ENCODE measurements at regions not wholly inside any gene's neighbourhood (a gene's known extent, or its start where the extent isn't known, plus 50 kb on each side); places are given as distances from the start of the nearest gene placed in this dataset.

- TF ChIP-seq PHF21A (CRISPR knock-in tag; IDR thresholded peaks at IDR 0.05) (no peak), BRCA1 (CRISPR knock-in tag; IDR thresholded peaks at IDR 0.05) (no peak), YEATS4 (CRISPR knock-in tag; IDR thresholded peaks at IDR 0.05; ENCODE audit: borderline replicate concordance) (no peak), SNAPC5 (CRISPR knock-in tag; IDR thresholded peaks at IDR 0.05; ENCODE audit: borderline replicate concordance) (no peak), PRMT3 (CRISPR knock-in tag; IDR thresholded peaks at IDR 0.05; ENCODE audit: borderline replicate concordance, low read depth) (no peak), ZNF746 (CRISPR knock-in tag; IDR thresholded peaks at IDR 0.05) (no peak), ARID5B (CRISPR knock-in tag; IDR thresholded peaks at IDR 0.05) (no peak), NR2F1 (CRISPR knock-in tag; IDR thresholded peaks at IDR 0.05) (no peak), SALL2 (CRISPR knock-in tag; IDR thresholded peaks at IDR 0.05) (no peak), THRA (CRISPR knock-in tag; IDR thresholded peaks at IDR 0.05; ENCODE audit: borderline replicate concordance) (no peak), ZNF263 (CRISPR knock-in tag; IDR thresholded peaks at IDR 0.05) (no peak), LCORL (IDR thresholded peaks at IDR 0.05) (no peak), LCORL (CRISPR knock-in tag; IDR thresholded peaks at IDR 0.05) (no peak), ZNF468 (CRISPR knock-in tag; IDR thresholded peaks at IDR 0.05) (no peak), ZKSCAN8 (CRISPR knock-in tag; IDR thresholded peaks at IDR 0.05; ENCODE audit: borderline replicate concordance) (no peak), ZFP91 (CRISPR knock-in tag; IDR thresholded peaks at IDR 0.05; ENCODE audit: borderline replicate concordance) (no peak)
- POLR2A ChIA-PET = no interaction called here
- no peak for FAIRE-seq
- no TSS peak for BruUV-seq (replicated peaks)
- H3K27me3 ChIP-seq (ENCODE audit: control insufficient read depth in 1 of 2, insufficient read depth in 2 of 2, low read length in 2 of 2) = no peaks in the 10 kb centered on the region
- no peak overlapping the region for H3K27ac ChIP-seq (ENCODE audit: extremely low read length, insufficient read depth, low read length)
- no peak overlapping the region for H3K9ac ChIP-seq (ENCODE audit: insufficient read depth, low read depth, low read length)
- CTCF ChIA-PET (ENCODE audit: low intra/inter-chr PET ratio, low total read pairs) = no interaction called here
- intact Hi-C loops (cut with micrococcal nuclease; ENCODE audit: unreplicated experiment) = no loop called here
- no peak overlapping the region for H3K4me3 ChIP-seq (replicated peaks in 1 of 3; ENCODE audit: insufficient read depth in 1 of 3, low read depth in 2 of 3, low read length in 3 of 3)
- no peak for DNase-seq (ENCODE audit: low spot score)
- ATAC-seq = no peak
- H3K4me2 ChIP-seq (ENCODE audit: low read depth, low read length) = no peak overlapping the region
- no peaks in the 10 kb centered on the region for H3K79me2 ChIP-seq (ENCODE audit: insufficient read depth, low read length)
- H3K36me3 ChIP-seq (replicated peaks in 1 of 2; ENCODE audit: control insufficient read depth in 1 of 2, insufficient read depth in 2 of 2, low read length in 2 of 2) = no peaks in the 10 kb centered on the region
- no peaks in the 10 kb centered on the region for H4K20me1 ChIP-seq (ENCODE audit: insufficient read depth, low read length)
- in situ Hi-C loops (cut with HindIII; ENCODE audit: extremely low pct_ligation_motif_present, low pct_unique_long_range_greater_than_20kb) = no loop called here
- H3K9me3 ChIP-seq (ENCODE audit: low read length) = no peaks in the 10 kb centered on the region
- 0% methylated on average over 2 of the region's 2 CpGs for WGBS (ENCODE audit: low lambda C conversion rate)
- no peak overlapping the region for H2AFZ ChIP-seq (ENCODE audit: low read length)
- no peaks in the 10 kb centered on the region for H3K4me1 ChIP-seq (ENCODE audit: insufficient read depth, low read length)
Observed at GRCh38 chr20:11822540-11822794, 95.2 kb upstream of the BTBD3 start.
